ENCODE measurements at regions not wholly inside any gene's neighbourhood (a gene's known extent, or its start where the extent isn't known, plus 50 kb on each side); places are given as distances from the start of the nearest gene placed in this dataset.
"Not testable (repeated sequence)": the region's sequence is repeated elsewhere in the genome, so short reads cannot be mapped to it uniquely, and the experiment has no call there.

DNA sequence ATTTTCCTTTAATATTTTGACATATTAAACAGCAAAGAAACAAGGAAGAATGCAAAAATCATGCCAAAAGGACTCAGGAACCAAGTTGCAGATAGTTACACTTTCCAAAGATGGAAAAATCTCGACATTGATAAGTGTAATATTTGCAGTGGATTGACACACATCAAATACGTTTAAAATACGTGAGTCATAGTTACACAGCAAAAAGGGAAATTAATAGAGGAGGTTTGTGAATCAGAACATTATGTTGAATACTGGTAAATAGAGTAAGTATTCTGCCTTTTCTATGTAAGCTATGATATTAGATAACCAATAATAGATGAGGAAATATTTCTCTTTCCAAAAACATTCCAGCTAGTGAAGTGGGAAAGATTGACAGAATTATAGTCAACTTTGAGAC is 1761.3 kb upstream of the IGFBP7 start:
- DNase-seq (ENCODE audit: low read depth in 4 of 4, low spot score in 2 of 4), result no peak

DNA sequence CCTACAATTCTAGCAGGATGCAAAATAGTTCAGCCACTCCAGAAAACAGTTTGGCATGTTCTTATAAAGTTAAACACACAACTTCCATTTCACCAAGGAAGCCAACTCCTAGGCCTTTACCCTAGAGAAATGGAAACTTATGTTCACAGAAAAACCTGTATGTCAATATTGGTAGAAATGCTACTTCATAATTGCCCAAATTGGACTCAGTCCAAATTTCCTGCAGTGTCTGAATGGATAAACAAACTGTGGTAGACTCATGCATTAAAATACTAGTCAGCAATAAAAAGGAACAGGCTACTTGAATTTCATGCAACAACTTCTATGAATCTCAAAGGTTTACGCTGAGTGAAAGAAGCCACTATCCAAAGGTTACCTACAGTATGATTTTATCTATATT is 1738.8 kb upstream of the IGFBP7 start:
- no peak for DNase-seq (ENCODE audit: low read depth in 4 of 4, low spot score in 2 of 4)

DNA sequence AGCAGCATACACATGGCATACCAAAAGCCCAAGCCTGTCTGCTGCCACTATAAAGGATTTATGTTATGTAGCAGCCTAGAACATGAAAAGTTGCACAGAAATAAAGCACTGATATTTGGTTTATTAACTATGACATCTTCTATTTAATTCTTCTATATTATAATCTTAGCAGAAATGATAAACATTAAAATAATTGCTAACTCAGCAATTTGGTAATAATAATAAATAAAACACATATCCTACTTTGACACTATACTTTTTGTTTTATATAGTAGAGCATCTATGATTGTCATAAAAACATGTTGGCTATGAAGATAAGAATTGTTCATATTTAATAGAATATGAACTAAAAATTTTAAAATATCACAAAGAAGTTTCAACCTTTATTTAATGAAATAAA is 1733.3 kb upstream of the IGFBP7 start:
- no peak for DNase-seq (ENCODE audit: low read depth in 4 of 4, low spot score in 2 of 4)

DNA sequence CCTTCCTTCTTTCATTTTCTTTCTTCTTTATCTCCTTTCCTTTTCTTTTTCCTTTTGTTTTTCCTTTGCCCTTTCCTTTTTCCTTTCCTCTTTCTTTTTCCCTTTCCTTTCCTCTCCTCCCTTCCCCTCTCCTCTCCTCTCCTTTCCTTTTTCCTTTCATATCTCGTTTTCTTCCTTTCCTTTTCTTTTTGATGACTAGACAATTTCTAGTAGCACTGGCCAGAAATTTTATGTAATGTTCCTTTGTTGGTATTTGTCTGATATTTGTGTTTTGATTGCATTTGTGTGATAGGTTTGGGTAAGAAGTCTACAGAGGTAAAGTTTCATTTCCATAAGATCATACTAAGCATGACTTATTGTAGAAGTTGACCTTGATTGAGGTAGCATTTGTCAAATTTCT is 1722.9 kb upstream of the IGFBP7 start:
- DNase-seq (ENCODE audit: low read depth in 4 of 4, low spot score in 2 of 4), result no peak

DNA sequence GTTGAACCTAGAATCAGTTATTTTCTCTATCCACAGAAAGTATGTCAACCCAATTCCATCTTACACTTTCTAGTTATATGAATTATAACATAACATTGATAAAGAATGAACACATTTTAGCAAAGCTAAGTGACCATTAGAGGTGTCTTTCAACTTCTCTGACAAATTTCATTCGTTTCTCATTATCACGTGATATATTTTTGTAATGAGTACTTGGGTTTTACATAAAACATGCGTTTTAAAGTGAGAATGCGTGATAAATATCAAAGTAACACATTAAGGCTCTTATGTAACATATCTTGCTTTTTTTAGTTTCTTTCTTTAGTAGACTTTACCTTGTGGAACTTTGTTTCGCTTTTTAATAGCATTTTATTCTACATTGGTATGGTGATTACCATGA is 1715.1 kb upstream of the IGFBP7 start:
- DNase-seq (ENCODE audit: low read depth in 4 of 4, low spot score in 2 of 4), result no peak

DNA sequence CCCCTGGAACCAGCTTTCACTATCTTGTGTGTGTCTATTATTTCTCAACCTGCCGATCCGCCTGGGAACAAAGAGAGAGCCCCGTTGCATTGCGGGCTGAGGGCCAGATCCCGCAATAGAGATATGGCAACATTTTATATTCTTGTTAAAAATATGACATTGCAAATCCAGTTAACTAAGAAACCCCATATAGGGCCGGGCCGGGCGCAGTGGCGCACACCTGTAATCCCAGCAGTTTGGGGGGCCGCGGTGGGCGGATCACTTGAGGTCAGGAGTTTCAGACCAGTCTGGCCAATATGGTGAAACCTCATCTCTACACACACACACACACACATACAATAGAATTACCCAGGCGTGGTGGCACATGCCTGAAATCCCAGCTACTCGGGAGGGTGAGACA is 1708.4 kb upstream of the IGFBP7 start:
- not testable (repeated sequence) for DNase-seq (ENCODE audit: low read depth in 4 of 4, low spot score in 2 of 4)

DNA sequence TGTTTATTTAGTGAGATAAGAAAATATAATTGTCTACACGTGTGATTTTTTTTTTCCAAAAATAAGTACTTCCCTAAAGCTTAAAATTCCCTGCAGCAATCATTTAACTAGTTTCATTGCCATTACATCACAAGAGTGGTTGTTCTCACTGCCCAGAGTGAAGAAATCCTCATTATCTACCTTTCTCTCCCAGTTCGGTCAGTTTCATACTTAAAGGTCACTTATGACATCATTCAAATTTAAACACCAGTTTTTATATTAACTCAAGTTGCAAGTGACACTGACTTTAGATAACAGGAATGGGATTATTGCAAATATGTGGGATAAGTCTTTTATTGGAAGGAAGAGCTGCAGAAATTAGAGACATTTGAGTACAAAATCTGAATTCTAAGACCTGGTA is 1699.8 kb upstream of the IGFBP7 start:
- no peak for DNase-seq (ENCODE audit: low read depth in 4 of 4, low spot score in 2 of 4)

DNA sequence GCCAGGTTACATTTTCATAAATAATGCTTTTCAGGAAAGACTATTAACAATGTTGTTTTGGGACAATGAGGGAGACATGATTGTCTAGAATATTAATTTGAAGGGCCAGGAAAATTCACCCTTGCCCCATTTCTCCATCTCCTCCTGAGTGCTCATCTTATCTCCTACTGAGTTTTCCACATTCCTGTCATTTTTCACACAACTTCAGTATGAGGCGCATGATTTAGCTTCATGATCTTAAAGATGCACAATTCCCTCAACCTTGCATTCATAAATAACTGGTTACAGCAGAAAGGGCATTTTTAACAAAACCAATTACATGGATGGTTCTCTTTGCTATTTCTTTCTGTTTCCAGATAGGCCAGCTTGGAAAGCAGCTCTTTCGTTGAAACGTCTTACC is 1699.2 kb upstream of the IGFBP7 start:
- no peak for DNase-seq (ENCODE audit: low read depth in 4 of 4, low spot score in 2 of 4)

DNA sequence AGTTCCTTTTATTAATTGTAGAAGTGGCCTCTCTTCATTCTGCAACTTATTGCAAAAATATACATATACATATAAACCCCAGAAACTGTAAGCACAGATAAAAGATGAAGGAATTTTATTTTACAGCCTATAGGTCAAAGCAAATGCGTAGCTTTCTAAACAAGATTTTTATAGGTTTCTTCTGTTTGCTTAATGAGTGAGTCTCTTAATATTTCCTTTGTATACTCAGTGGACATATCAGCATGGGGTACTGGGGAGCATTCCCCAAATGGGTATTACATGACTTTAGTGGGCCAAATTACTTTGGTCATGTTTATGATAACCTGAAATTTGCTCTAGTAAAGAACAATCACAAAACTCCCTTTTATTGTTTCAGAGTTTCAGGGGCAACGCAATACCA is 1698.6 kb upstream of the IGFBP7 start:
- DNase-seq (ENCODE audit: low read depth in 4 of 4, low spot score in 2 of 4), result no peak

DNA sequence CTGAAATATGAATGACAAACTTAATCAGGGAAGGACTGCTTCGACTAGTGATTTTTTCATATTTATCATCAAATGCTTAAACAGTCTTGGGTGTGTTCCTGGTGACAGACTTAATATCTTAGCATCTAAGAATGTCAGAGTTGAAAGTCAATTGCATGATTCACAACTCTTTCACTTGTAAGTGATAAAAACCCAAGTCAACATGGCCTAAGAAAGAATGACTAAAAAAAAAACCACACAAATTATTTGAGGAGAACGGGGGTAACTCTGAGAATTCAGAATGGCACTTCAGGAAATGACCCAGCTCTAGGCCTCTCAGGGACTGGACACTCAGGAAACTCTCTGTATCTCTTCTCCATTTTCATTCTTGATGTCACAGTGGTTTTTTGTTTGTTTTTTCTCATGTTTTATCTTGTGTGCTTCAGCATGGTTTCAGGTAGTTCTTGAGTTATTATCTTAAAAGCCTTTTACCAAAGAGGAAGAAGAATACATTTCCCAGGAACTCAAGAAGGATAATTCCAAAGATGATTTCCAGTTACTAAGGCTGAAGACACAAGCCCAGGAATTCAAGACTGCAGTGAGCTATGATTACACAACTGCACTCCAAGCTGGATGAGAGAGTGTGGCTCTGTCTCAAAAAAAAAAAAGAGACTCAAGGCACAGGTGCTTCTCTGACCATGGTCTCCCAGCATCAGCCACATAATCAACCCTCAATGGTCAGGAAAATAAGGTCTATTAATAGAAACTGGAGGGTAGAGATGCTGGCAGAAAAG is 1697.8 kb upstream of the IGFBP7 start:
- no peak for DNase-seq (ENCODE audit: low read depth in 4 of 4, low spot score in 2 of 4)

DNA sequence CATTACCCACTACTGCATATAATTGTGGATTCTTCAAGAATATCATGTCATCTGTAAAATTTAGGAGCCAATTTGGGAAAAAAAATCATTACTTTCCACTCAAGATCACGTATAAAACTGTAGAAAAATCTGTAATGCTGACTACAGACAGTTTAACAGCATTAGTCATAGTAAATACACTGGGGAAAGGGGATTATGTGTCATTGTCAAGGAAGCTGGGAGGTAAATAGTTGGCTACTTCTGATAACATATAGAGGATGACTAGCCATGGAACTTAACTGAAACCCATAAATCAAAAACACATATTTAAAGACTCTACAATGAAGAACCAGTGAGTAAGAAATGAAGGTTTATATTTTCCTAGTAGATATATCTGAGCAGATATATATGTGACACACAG is 1666.4 kb upstream of the IGFBP7 start:
- no peak for DNase-seq (ENCODE audit: low read depth in 4 of 4, low spot score in 2 of 4)

DNA sequence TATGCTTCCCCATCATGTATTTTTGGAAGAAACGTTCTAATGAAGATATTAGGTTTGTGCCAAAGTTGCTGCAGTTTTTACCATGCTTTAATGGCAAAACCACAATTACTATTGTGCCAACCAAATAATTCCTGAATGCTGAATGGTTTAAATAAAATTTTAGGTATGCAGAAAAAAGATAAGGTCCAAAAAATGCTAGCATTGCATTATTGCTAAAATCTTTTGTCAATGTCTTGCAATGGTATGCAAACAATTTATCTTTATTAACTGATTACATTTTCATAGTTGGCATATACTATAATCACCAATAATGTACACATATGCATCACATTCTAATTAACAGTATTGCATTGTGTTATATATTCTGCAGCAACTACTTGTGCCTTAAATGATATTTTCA is 1657.4 kb upstream of the IGFBP7 start:
- DNase-seq (ENCODE audit: low read depth in 4 of 4, low spot score in 2 of 4), result no peak

DNA sequence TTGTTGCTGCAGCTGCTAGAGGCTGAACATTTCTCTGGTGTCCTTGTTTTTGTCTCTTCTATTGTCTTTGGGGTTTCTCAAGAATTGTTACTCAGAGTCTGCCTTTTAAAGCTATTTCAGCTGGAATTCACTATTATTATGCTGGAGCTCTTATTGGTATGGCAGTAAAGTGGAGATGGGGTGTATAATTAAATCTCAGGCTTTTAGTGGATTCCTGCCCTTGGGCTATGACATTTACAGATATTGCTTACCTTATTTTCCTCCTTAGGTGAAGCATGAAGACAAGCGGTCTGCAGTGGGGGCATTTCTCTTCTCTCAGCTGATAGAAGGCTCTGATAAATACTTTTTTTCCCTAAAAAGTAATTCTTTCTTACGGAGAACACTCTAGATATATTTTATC is 1656.6 kb upstream of the IGFBP7 start:
- no peak for DNase-seq (ENCODE audit: low read depth in 4 of 4, low spot score in 2 of 4)

DNA sequence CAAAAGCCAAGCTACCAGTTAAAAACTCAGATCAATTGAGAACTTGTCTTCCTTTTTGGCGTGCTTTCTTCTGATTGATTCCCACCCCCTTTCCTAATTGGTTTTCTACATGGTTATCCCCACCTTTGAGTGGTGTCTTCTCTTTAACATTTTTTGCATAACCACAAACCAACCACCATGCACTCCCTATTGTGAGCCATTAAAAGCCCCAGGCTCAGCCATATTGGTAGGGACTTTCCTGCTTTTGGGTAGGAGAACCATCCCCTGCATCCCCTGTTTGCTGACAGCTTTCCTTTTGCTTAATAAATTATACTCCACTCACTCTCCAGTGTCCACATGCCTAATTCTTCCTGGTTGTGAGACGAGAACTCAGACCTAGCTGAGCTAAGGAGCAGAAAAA is 1651.4 kb upstream of the IGFBP7 start:
- DNase-seq (ENCODE audit: low read depth in 4 of 4, low spot score in 2 of 4), result no peak

DNA sequence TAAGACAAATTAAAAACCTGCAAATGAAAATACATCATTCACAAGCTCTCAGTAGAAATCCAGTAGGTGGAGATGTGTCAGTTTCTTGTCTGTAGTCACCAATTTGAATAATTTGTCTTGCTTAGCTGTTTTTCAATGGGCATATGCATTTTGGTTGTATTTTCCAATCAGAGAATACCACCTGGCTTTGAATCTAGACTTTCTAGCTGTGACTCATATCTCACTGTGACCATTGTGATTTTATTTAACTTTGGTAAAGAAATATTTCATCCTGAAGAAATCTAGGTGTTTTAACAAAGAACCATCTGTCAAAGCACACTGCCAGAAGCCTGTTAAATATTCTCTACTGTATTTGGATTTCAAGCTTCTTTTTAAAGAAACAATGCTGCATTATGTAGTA is 1650.6 kb upstream of the IGFBP7 start:
- no peak for DNase-seq (ENCODE audit: low read depth in 4 of 4, low spot score in 2 of 4)

DNA sequence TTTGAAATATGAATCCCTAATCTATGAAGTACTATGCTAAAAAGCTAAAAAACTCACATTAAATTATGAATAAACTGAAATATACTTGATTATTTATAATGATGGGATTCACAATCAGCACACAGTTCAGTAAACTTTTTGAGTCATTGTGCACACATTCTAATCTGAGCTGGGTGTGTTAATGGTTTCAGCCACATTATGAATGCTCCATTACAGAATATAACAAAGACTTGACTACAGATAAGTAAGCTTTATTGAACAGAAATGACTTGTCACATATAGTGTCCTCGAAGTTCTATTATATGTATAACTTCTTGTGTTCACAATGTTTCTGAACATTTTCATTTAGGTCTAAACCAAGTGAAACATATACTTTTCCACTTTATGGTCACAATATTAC is 1649.9 kb upstream of the IGFBP7 start:
- DNase-seq (ENCODE audit: low read depth in 4 of 4, low spot score in 2 of 4), result no peak

DNA sequence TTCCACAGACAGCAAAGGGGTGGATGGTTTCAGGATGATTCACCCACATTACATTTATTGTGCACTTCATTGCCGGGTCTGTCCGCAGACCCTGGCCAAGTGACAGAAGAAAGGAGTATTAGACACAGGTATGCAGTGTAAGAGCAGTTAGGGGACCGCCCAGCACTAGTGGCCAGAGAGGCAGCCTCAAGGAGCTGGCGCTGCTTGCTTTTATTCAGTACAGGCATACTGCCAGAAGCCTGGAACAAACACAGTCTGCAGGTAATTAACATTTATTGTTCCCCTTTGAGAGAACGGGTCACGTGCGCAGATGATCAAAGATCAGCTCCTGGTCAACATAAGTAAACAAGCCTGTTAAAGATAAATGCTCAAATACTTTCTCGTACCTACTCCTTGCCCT is 1639.0 kb upstream of the IGFBP7 start:
- no peak for DNase-seq (ENCODE audit: low read depth in 4 of 4, low spot score in 2 of 4)

DNA sequence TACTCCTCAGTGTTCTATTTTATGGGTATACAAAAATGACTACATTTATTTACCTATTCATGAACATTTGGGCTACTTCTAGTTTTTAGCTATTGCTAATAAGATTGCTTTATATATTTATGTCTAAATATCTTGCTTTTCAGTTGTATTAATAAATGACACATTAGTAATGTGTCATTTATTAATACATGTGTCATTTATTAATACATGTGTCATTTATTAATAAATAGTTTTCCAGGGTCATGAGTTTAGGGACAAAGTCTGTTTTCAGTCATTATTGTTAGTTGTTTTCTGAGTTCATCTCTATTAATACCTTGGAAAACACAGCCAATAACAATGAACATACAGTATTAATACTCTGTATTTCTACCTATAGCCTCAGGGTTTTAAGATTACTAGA is 1630.7 kb upstream of the IGFBP7 start:
- DNase-seq (ENCODE audit: low read depth in 4 of 4, low spot score in 2 of 4), result no peak

DNA sequence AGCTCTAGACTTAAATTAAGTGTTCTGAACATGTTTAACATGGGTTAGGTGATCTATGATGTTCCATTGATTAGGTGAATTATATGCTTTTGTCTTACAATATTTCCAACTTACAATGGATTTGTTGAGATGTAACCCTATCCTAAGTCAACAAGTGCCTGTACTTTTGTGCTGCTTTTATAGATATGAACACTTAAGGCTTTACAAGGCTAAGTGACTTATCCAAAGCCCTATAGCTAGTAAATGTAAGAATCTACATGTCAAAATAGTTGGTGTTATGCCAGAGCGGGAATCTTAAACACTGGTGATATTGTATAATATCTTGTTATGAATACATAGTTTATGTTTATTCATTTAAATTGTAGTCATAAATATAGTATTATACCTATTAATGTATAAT is 1629.1 kb upstream of the IGFBP7 start:
- no peak for DNase-seq (ENCODE audit: low read depth in 4 of 4, low spot score in 2 of 4)

DNA sequence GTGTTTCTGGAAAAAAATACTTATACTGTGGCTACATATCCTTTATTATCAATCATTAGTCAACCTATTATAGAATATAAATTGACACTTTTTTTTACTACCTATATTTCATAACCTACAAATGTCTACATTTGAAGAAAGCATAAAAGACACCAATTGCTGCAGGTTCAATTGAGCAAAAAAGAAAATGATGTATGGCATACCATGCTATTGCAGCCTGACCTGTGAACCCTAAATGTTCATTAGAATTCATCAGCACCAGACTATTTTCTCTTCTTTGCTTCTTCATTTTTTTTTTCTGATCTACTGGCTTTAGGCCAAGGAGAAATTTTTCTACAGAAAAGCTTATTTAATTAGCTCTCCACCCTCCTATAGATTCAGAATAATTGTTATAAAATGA is 1628.2 kb upstream of the IGFBP7 start:
- no peak for DNase-seq (ENCODE audit: low read depth in 4 of 4, low spot score in 2 of 4)

DNA sequence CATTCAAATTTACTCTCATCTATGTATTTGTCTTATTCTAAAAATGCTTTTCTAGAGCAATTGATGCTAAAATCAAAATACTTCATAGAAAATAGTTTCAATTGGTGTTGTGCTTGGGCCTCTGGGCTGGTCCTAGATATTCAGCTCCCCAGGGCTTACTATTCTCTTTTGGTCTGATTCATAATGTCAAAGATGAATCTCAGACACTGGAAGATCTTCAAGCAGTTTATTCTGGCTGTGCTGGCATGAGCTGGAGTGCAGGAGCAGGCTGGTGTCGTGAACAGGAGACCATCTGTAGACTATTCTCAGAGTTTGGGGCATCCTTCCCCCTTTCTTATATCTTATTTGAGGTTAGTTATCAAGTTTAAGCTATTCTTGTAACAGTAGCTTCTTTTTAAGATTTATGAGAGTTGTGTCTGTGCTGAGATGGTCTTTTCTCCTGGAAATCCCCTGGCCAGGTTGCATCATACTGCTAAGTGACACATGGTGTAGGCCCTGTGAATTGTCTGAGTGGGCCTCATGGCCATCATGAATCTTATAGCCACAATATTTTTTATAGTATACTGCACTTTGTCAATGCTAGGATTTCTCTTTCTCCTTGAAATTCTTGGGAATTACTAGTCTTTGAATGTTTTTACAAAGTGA is 1624.0 kb upstream of the IGFBP7 start:
- DNase-seq (ENCODE audit: low read depth in 4 of 4, low spot score in 2 of 4), result no peak

DNA sequence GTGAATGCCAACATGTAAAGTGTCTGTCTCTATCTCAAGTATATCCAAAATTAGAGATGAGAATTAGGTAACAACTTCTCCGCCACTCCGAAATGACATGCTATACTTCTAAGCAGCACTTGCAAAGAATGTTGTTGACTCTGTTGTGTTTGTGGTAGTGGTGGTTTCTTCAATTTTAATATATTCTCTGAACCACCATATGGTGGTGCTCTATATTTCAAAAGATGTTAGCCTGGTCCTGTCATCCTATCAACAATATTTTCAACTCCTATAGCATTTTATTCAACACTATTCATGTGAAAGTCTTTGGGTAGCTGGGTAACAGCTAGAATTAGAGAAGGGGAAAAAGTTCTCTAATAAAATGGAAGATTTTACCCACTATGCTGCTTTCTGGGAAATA is 1622.8 kb upstream of the IGFBP7 start:
- no peak for DNase-seq (ENCODE audit: low read depth in 4 of 4, low spot score in 2 of 4)

DNA sequence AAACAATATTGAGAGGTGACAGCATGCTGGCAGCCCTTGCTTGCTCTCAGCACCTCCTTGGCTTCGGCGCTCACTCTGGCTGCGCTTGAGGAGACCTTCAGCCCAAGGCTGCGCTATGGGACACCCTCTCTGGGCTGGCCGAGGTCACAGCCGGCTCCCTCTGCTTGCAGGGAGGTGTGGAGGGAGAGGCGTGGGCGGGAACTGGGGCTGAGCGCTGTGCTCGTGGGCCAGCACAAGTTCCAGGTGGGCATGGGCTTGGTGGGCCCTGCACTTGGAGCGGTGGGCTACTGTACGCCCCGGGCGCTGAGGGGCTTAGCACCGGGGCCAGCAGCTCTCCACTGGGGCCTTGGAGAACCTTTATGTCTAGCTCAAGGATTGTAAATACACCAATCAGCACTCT is 1613.8 kb upstream of the IGFBP7 start:
- DNase-seq (ENCODE audit: low read depth in 4 of 4, low spot score in 2 of 4), result no peak
